ENCODE measurements at regions not wholly inside any gene's neighbourhood (a gene's known extent, or its start where the extent isn't known, plus 50 kb on each side); places are given as distances from the start of the nearest gene placed in this dataset.

- TF ChIP-seq ZBTB20 (CRISPR knock-in tag; IDR thresholded peaks at IDR 0.05; ENCODE audit: borderline replicate concordance, low read depth): no peak
- 0 out of 2 replicates have a peak, but pooled peaks have one; percentile 13 for TF ChIP-seq HMG20B (CRISPR knock-in tag; conservative IDR thresholded peaks at IDR 0.05)
- TF ChIP-seq ZNF607 (CRISPR knock-in tag; IDR thresholded peaks at IDR 0.05; ENCODE audit: borderline replicate concordance): 0 out of 2 replicates have a peak, but pooled peaks have one; percentile 10
- TF ChIP-seq IRF9 (CRISPR knock-in tag; IDR thresholded peaks at IDR 0.05; ENCODE audit: borderline replicate concordance): no peak; the same call in 1 of the 2 replicates
- TF ChIP-seq TCF12 (IDR thresholded peaks at IDR 0.05): no peak
- no peak for TF ChIP-seq TCF12 (CRISPR knock-in tag; IDR thresholded peaks at IDR 0.05)
- TF ChIP-seq YY1 (IDR thresholded peaks at IDR 0.05; ENCODE audit: insufficient read depth, insufficient replicate concordance, low read depth, low read length): no peak
- 0 out of 2 replicates have a peak, but pooled peaks have one; percentile 16 for TF ChIP-seq SKIL (CRISPR knock-in tag; IDR thresholded peaks at IDR 0.05; ENCODE audit: borderline replicate concordance)
- peak; percentile 14; the same call in 1 of the 2 replicates for TF ChIP-seq RAD51 (IDR thresholded peaks at IDR 0.05; ENCODE audit: borderline replicate concordance)
- no peak for TF ChIP-seq TERF1 (CRISPR knock-in tag; IDR thresholded peaks at IDR 0.05)
- TF ChIP-seq KLF12 (CRISPR knock-in tag; IDR thresholded peaks at IDR 0.05; ENCODE audit: borderline replicate concordance): no peak
- TF ChIP-seq KAT7 (CRISPR knock-in tag; IDR thresholded peaks at IDR 0.05; ENCODE audit: borderline replicate concordance): no peak
- peak; percentile 28; the same call in 1 of the 2 replicates for TF ChIP-seq TFE3 (CRISPR knock-in tag; IDR thresholded peaks at IDR 0.05)
- TF ChIP-seq U2AF1 (optimal IDR thresholded peaks at IDR 0.05; ENCODE audit: low read depth, low read length): no peak
- no peak for TF ChIP-seq SNAI1 (CRISPR knock-in tag; IDR thresholded peaks at IDR 0.05; ENCODE audit: borderline replicate concordance)
- no peak for TF ChIP-seq PLRG1 (conservative IDR thresholded peaks at IDR 0.05)
- no peak for TF ChIP-seq ZNF850 (CRISPR knock-in tag; conservative IDR thresholded peaks at IDR 0.05)
- 0 out of 2 replicates have a peak, but pooled peaks have one; percentile 70 for TF ChIP-seq ZNF550 (CRISPR knock-in tag; IDR thresholded peaks at IDR 0.05; ENCODE audit: borderline replicate concordance)
- no peak for TF ChIP-seq MAZ (IDR thresholded peaks at IDR 0.05; ENCODE audit: borderline replicate concordance, low read depth, low read length)
- TF ChIP-seq MAZ (CRISPR knock-in tag; IDR thresholded peaks at IDR 0.05; ENCODE audit: low read depth): no peak
- TF ChIP-seq ZNF34 (CRISPR knock-in tag; IDR thresholded peaks at IDR 0.05; ENCODE audit: borderline replicate concordance): no peak
These were observed 110.4 kb downstream of the BANF2 start (continued) for GRCh38 chr20:17810062-17810631.

All from HepG2 (cell line).